K562 (cell line): ENCODE measurements at regions not wholly inside any gene's neighbourhood (a gene's known extent, or its start where the extent isn't known, plus 50 kb on each side); places are given as distances from the start of the nearest gene placed in this dataset.

Experiments
- ATAC-seq: fragments of 200-7000 bp; cut with Tn5 transposase; 3 replicates; pipeline ENCODE4 v1.9.1; 2020; ENCODE audit warnings: moderate library complexity
- BruUV-seq: library from RNA; stranded (reverse); fragments of 400-500 nt; replicated peaks from 2 replicates; lab custom pipeline; 2021; lab: Mats Ljungman, UMichigan
- CTCF ChIA-PET: fragments of 300-600 bp; formaldehyde crosslinking; extraction: SDS; loops from one replicate; lab custom pipeline; 2021; ENCODE audit warnings: low intra/inter-chr PET ratio; lab: Yijun Ruan, JAX
- POLR2A ChIA-PET: fragments of 300-600, 350-650 bp; sonication (Branson Sonifier 250); formaldehyde crosslinking; extraction: SDS; loops from one replicate; lab custom pipeline; 2021; ENCODE audit warnings: antibody characterized with exemption, inconsistent platforms; lab: Yijun Ruan, JAX
- DNase-seq, 4 experiments: peaks; one replicate each; pipeline versions ENCODE4 v3.0.0 to v3.0.0-alpha.2; 2011 to 2018; ENCODE audit warnings: low spot score in 3 of 4, mixed read lengths in 3 of 4; ENCODE audit errors: extremely low read depth in 1 of 4
- FAIRE-seq: peaks from 2 replicates; lab custom pipeline; 2011; peaks lifted over from hg19 to GRCh38; lab: Jason Lieb, UNC
- H2AFZ ChIP-seq: 2 replicates; pipeline ENCODE4 v1.6.0; 2011; ENCODE audit warnings: low read depth, low read length, control low read depth, inconsistent platforms
- H3K27ac ChIP-seq: fragments of 200-600 bp; 3 replicates; pipeline ENCODE4 v1.8.0; 2011; ENCODE audit warnings: low read depth, mild to moderate bottlenecking, control low read depth, inconsistent platforms, low read length, moderate library complexity, mixed read lengths; ENCODE audit errors: extremely low read depth
- H3K27me3 ChIP-seq, 2 experiments: fragments of 300-600 bp in 1 of 2; 2 replicates in 1 of 2; 3 replicates in 1 of 2; pipeline versions ENCODE4 v1.6.0 to v1.8.0; 2011; ENCODE audit warnings: inconsistent platforms in 2 of 2, low read length in 2 of 2, mild to moderate bottlenecking in 1 of 2, mixed read lengths in 1 of 2, moderate library complexity in 1 of 2; ENCODE audit not compliant: control insufficient read depth in 2 of 2, insufficient read depth in 2 of 2
- H3K36me3 ChIP-seq: fragments of 300-600 bp; 3 replicates; pipeline ENCODE4 v1.8.0; 2011; ENCODE audit warnings: mild to moderate bottlenecking, low read length, inconsistent platforms; ENCODE audit not compliant: control insufficient read depth, insufficient read depth
- H3K4me1 ChIP-seq, 2 experiments: fragments of 200-600 bp in 1 of 2; replicated peaks in 1 of 2; 2 replicates in 1 of 2; 3 replicates in 1 of 2; pipeline versions ENCODE4 v1.5.1 to v1.8.0; 2011; ENCODE audit warnings: inconsistent platforms in 2 of 2, low read length in 2 of 2, mild to moderate bottlenecking in 1 of 2, mixed read lengths in 1 of 2, moderate library complexity in 1 of 2; ENCODE audit not compliant: control insufficient read depth in 2 of 2, insufficient read depth in 2 of 2
- H3K4me2 ChIP-seq: 2 replicates; pipeline ENCODE4 v1.6.1; 2011; ENCODE audit warnings: low read length, control low read depth, inconsistent platforms, mixed read lengths; ENCODE audit not compliant: insufficient read depth
- H3K4me3 ChIP-seq: fragments of 200-600 bp; sonication (generic), shearing (Covaris generic); 2 replicates; pipeline ENCODE4 v1.5.1; 2016; ENCODE audit warnings: control low read depth, inconsistent platforms
- H3K79me2 ChIP-seq: fragments of 200-600 bp; 3 replicates; pipeline ENCODE4 v1.8.0; 2011; ENCODE audit warnings: low read length, inconsistent platforms; ENCODE audit not compliant: control insufficient read depth, insufficient read depth
- H3K9ac ChIP-seq, 2 experiments: 2 replicates each; pipeline versions ENCODE4 v1.6.0 to v1.6.1; 2011; ENCODE audit warnings: low read depth in 2 of 2, low read length in 2 of 2, control low read depth in 1 of 2, inconsistent platforms in 1 of 2, mild to moderate bottlenecking in 1 of 2, mixed read lengths in 1 of 2; ENCODE audit not compliant: insufficient read depth in 1 of 2
- H3K9me1 ChIP-seq: one replicate; pipeline ENCODE4 v1.6.0; 2011; ENCODE audit warnings: inconsistent platforms, mild to moderate bottlenecking, low read length, moderate library complexity; ENCODE audit not compliant: control insufficient read depth, insufficient read depth
- H3K9me3 ChIP-seq: replicated peaks from 2 replicates; pipeline ENCODE4 v1.5.1; 2011; ENCODE audit warnings: low read depth, low read length, inconsistent platforms; ENCODE audit not compliant: control insufficient read depth, insufficient read depth
- H4K20me1 ChIP-seq: replicated peaks from 2 replicates; pipeline ENCODE4 v1.6.1; 2011; ENCODE audit warnings: low read length, inconsistent platforms, mixed read lengths; ENCODE audit not compliant: control insufficient read depth, insufficient read depth
- CBX1 ChIP-seq: sonication (generic); IDR thresholded peaks from 2 replicates; pipeline ENCODE4 v1.6.1; 2016; ENCODE audit warnings: antibody characterized with exemption, low read depth, mild to moderate bottlenecking
- CTBP1 ChIP-seq: fragments of 450-650 bp; IDR thresholded peaks from 2 replicates; pipeline ENCODE4 v1.6.1; 2016; ENCODE audit warnings: borderline replicate concordance
- E2F1 ChIP-seq: sonication (generic); formaldehyde crosslinking; IDR thresholded peaks from 2 replicates; pipeline ENCODE4 v1.8.1; 2023; ENCODE audit warnings: mild to moderate bottlenecking, missing genetic modification reagents, moderate library complexity
- EWSR1 ChIP-seq: fragments of 450-650 bp; IDR thresholded peaks from 2 replicates; pipeline ENCODE4 v1.6.1; 2018; ENCODE audit warnings: borderline replicate concordance, mild to moderate bottlenecking, low read depth, moderate library complexity; ENCODE audit not compliant: partially characterized antibody
- FOXJ2 ChIP-seq: fragments of 200-800 bp; sonication (Bioruptor generic); IDR thresholded peaks from 2 replicates; pipeline ENCODE4 v1.6.1; 2016; ENCODE audit warnings: missing genetic modification characterization, missing compliant biosample characterization
- FOXK2 ChIP-seq, 2 experiments: fragments of 450-650 bp; IDR thresholded peaks in 1 of 2; conservative IDR thresholded peaks in 1 of 2; 2 replicates each; pipeline ENCODE4 v1.6.1; 2016; ENCODE audit warnings: low read depth in 2 of 2, mild to moderate bottlenecking in 1 of 2
- GATAD2A ChIP-seq: fragments of 450-650 bp; IDR thresholded peaks from 2 replicates; pipeline ENCODE4 v1.6.1; 2017
- KDM1A ChIP-seq, 2 experiments: fragments of 450-650 bp; IDR thresholded peaks; 2 replicates each; pipeline ENCODE4 v1.6.1; 2016; ENCODE audit warnings: mild to moderate bottlenecking in 2 of 2
- NCOA4 ChIP-seq: fragments of 450-650 bp; IDR thresholded peaks from 2 replicates; pipeline ENCODE4 v1.6.1; 2018; ENCODE audit warnings: mild to moderate bottlenecking; ENCODE audit not compliant: partially characterized antibody
- RREB1 ChIP-seq: fragments of 250-450 bp; sonication (Bioruptor Pico); IDR thresholded peaks from 2 replicates; pipeline ENCODE4 v1.4.0; 2020
- SREBF2 ChIP-seq: sonication (generic); formaldehyde crosslinking; IDR thresholded peaks from 2 replicates; pipeline ENCODE4 v1.4.0; 2020; ENCODE audit warnings: mild to moderate bottlenecking, missing genetic modification reagents
- STAG1 ChIP-seq: sonication (generic); formaldehyde crosslinking; IDR thresholded peaks from 2 replicates; pipeline ENCODE4 v1.5.0; 2020; ENCODE audit warnings: missing genetic modification reagents, borderline replicate concordance
- ZNF197 ChIP-seq: fragments of 200-800 bp; sonication (Bioruptor generic); IDR thresholded peaks from 2 replicates; pipeline ENCODE4 v1.6.1; 2016; ENCODE audit warnings: low read depth, missing genetic modification characterization, missing compliant biosample characterization
- ZNF253 ChIP-seq: fragments of 250-450 bp; sonication (Bioruptor Pico); conservative IDR thresholded peaks from 2 replicates; pipeline ENCODE4 v1.6.1; 2021; ENCODE audit warnings: mild to moderate bottlenecking
- ZNF263 ChIP-seq: sonication (generic); formaldehyde crosslinking; IDR thresholded peaks from 2 replicates; pipeline ENCODE4 v1.8.0; 2022; ENCODE audit warnings: mild to moderate bottlenecking, missing genetic modification reagents, borderline replicate concordance
- ZNF57 ChIP-seq: fragments of 450-650 bp; formaldehyde crosslinking; IDR thresholded peaks from 2 replicates; pipeline ENCODE4 v1.4.0; 2020; ENCODE audit warnings: mild to moderate bottlenecking, moderate library complexity
- ZNF586 ChIP-seq: fragments of 450-650 bp; formaldehyde crosslinking; conservative IDR thresholded peaks from 2 replicates; pipeline ENCODE4 v1.4.0; 2020; ENCODE audit warnings: mild to moderate bottlenecking, moderate library complexity
- ZNF655 ChIP-seq: fragments of 250-450 bp; sonication (Bioruptor Pico); IDR thresholded peaks from 2 replicates; pipeline ENCODE4 v1.5.0; 2021
- WGBS: fragments of 100-300 bp; shearing (Covaris generic); methylation state at CpG from one replicate; pipeline ENCODE4 v1.1.6; 2016; ENCODE audit warnings: low coverage, mixed read lengths; ENCODE audit not compliant: insufficient coverage; ENCODE audit errors: missing lambda C conversion rate; 5-methylcytosine and 5-hydroxymethylcytosine counted together
- in situ Hi-C: fragments of 300-500 bp; cut with MboI; formaldehyde crosslinking; loops from 4 replicates; pipeline ENCODE4 v1.15.0; 2018; ENCODE audit warnings: inconsistent platforms, mixed read lengths
- intact Hi-C: fragments of 100-400 bp; cut with micrococcal nuclease; formaldehyde crosslinking; loops from 2 replicates; pipeline ENCODE4 v1.14.2; 2022

- H3K27ac ChIP-seq: no peak overlapping the region
- ChIA-PET POLR2A (no interaction called here), CTCF (no interaction called here)
- ATAC-seq (no peak), DNase-seq (no peak), FAIRE-seq (no peak)
- H4K20me1 ChIP-seq: no peaks in the 10 kb centered on the region
- no peak overlapping the region for H3K4me2 ChIP-seq
- H3K27me3 ChIP-seq: no peaks in the 10 kb centered on the region
- WGBS: 0% methylated on average over 4 of the region's 4 CpGs
- no peaks in the 10 kb centered on the region for H3K9me3 ChIP-seq
- no peaks in the 10 kb centered on the region for H3K4me1 ChIP-seq
- no peak overlapping the region for H3K4me3 ChIP-seq
- in situ Hi-C loops: no loop called here
- intact Hi-C loops: no loop called here
- H3K9me1 ChIP-seq: no peaks in the 10 kb centered on the region
- H2AFZ ChIP-seq: no peak overlapping the region
- BruUV-seq: no TSS peak
- H3K36me3 ChIP-seq: no peaks in the 10 kb centered on the region
- H3K9ac ChIP-seq: no peak overlapping the region
- no peaks in the 10 kb centered on the region for H3K79me2 ChIP-seq
- TF ChIP-seq E2F1 (CRISPR knock-in tag) (no peak), EWSR1 (no peak), CBX1 (no peak), FOXJ2 (tag) (no peak), ZNF263 (CRISPR knock-in tag) (no peak), ZNF655 (CRISPR knock-in tag) (no peak), ZNF253 (CRISPR knock-in tag) (no peak), SREBF2 (CRISPR knock-in tag) (no peak), FOXK2 (conservative IDR thresholded peaks at IDR 0.05 in 1 of 2, IDR thresholded peaks at IDR 0.05 in 1 of 2; ENCODE audit: low read depth in 2 of 2) (no peak), KDM1A (IDR thresholded peaks at IDR 0.05) (no peak), RREB1 (no peak), CTBP1 (no peak), ZNF197 (CRISPR knock-in tag) (no peak), STAG1 (CRISPR knock-in tag) (no peak), ZNF57 (CRISPR knock-in tag) (no peak), GATAD2A (no peak), ZNF586 (no peak), NCOA4 (no peak)
Measured at GRCh38 chr14:48253020-48253419, 577.6 kb upstream of the MDGA2 start.
